AG04450 (cell line): ENCODE measurements at regions not wholly inside any gene's neighbourhood (a gene's known extent, or its start where the extent isn't known, plus 50 kb on each side); places are given as distances from the start of the nearest gene placed in this dataset.

Experiments used
- CTCF ChIA-PET: fragments of 300-600, 350-600 bp; formaldehyde crosslinking; extraction: SDS; loops from one replicate; lab custom pipeline; 2022; ENCODE audit warnings: antibody characterized with exemption, inconsistent platforms; lab: Charles Lee
- POLR2A ChIA-PET: fragments of 350-600 bp; formaldehyde crosslinking; extraction: SDS; loops from one replicate; lab custom pipeline; 2021; ENCODE audit warnings: antibody characterized with exemption, inconsistent platforms; lab: Yijun Ruan, JAX
- DNase-seq: peaks from one replicate; pipeline ENCODE4 v3.0.0-alpha.2; 2011; ENCODE audit warnings: low read depth, low spot score
- H3K27ac ChIP-seq: one replicate; pipeline ENCODE4 v1.5.1; 2012; ENCODE audit warnings: low read depth, low read length, control low read depth
- H3K27me3 ChIP-seq: one replicate; pipeline ENCODE4 v1.6.0; 2012; ENCODE audit warnings: low read length; ENCODE audit not compliant: control insufficient read depth, insufficient read depth
- H3K4me3 ChIP-seq: 2 replicates; pipeline ENCODE4 v1.5.1; 2011; ENCODE audit warnings: mild to moderate bottlenecking, low read depth, low read length, control low read depth
- H3K9me3 ChIP-seq: 2 replicates; pipeline ENCODE4 v1.5.1; 2012; ENCODE audit warnings: low read length; ENCODE audit not compliant: control insufficient read depth, insufficient read depth
- TF ChIP-seq, protein P1 (sequence below): IDR thresholded peaks from 2 replicates; pipeline ENCODE4 v1.5.1; 2011; ENCODE audit warnings: low read depth, low read length, control low read depth, inconsistent platforms

DNA sequence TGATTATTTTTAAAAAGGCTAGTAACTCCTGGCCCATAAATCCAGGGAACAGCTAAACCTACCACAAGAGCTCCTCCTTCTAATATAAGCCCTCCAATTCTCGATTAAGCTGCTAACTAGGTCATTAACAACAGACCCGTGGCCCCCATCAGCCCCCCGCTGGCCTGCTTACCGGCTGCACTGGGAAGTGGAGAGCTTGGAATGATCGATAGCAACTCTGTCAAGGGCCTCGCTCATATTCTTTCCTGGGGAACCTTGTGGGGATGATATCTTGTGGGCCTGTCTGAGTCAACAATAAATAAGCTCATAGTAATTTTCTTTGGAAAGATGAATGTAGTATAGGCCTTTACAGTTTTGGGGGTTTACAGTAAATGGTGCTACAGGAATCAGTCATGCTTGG is 353.5 kb downstream of the TCERG1L start:
- TF ChIP-seq, protein P1, sequence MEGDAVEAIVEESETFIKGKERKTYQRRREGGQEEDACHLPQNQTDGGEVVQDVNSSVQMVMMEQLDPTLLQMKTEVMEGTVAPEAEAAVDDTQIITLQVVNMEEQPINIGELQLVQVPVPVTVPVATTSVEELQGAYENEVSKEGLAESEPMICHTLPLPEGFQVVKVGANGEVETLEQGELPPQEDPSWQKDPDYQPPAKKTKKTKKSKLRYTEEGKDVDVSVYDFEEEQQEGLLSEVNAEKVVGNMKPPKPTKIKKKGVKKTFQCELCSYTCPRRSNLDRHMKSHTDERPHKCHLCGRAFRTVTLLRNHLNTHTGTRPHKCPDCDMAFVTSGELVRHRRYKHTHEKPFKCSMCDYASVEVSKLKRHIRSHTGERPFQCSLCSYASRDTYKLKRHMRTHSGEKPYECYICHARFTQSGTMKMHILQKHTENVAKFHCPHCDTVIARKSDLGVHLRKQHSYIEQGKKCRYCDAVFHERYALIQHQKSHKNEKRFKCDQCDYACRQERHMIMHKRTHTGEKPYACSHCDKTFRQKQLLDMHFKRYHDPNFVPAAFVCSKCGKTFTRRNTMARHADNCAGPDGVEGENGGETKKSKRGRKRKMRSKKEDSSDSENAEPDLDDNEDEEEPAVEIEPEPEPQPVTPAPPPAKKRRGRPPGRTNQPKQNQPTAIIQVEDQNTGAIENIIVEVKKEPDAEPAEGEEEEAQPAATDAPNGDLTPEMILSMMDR: no peak
- ChIA-PET POLR2A (no interaction called here), CTCF (no interaction called here)
- Histone ChIP-seq H3K4me3 (no peak overlapping the region), H3K27ac (no peak overlapping the region), H3K27me3 (no peaks in the 10 kb centered on the region), H3K9me3 (peaks cover 73% of the 10 kb centered on the region)
- DNase-seq: no peak

DNA sequence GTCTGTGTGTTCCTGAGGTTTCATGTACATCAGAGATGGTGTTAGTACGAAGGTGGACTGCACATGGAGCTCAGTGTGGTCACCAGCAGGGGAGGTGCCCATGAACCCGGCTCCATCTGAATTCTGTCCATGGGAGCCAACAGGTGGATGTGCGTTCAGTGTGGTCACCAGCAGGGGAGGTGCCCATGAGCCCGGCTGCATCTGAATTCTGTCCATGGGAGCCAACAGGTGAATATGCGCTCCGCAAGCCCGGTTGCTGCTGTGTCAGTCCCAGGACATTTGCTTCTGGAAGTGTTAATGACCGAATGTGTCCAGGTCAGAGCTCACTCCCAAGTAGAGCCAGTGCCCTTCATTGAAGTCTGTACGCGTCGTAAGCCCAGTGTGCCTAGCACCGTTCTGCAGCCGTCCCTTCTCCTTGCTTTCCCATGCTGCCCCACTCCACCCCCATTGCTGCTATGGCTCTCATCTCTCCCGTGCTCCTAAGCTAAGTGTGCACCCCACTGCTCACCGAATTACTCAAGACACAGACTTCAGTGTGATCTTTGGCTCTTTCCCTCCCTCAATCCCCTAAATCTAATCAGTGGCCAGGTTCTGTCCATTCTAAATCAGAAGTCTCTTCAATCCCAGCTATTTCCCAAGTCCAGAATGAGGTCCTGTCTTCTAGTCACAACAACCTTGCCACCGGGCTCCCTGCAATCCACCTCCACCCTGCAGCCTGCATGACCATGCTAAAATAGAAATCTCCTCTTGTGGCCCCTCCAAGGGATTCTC is 352.4 kb downstream of the TCERG1L start:
- H3K9me3 ChIP-seq: peaks cover 75% of the 10 kb centered on the region
- POLR2A ChIA-PET: no interaction called here
- no peak overlapping the region for H3K27ac ChIP-seq
- no peak for DNase-seq
- H3K27me3 ChIP-seq: no peaks in the 10 kb centered on the region
- CTCF ChIA-PET: no interaction called here
- H3K4me3 ChIP-seq: no peak overlapping the region
- TF ChIP-seq, protein P1: no peak

DNA sequence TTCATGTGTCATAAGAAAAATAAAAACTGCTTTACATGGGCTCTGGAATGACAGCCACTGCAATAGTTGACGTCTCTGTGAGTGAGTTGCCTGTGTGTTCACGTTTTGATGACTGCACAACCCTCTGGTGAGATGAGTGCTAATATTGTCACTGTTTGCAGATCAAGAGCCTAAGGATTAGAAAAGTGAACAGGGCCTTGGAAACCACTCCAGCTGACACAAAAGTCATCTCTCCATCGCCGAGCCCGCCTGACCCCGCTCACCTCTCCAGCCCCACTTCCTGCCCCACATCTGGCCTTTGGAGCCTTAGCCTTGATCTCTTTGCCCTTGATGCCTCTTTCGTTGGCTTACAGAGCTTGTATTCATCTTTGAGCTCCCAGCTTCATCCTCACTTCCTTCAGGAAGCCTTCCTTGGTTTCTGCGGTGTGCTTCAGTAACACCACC is 351.7 kb downstream of the TCERG1L start:
- no peaks in the 10 kb centered on the region for H3K27me3 ChIP-seq
- H3K27ac ChIP-seq: no peak overlapping the region
- no peak for DNase-seq
- CTCF ChIA-PET: no interaction called here
- TF ChIP-seq, protein P1: no peak
- H3K4me3 ChIP-seq: no peak overlapping the region
- peaks cover 76% of the 10 kb centered on the region for H3K9me3 ChIP-seq
- POLR2A ChIA-PET: no interaction called here

DNA sequence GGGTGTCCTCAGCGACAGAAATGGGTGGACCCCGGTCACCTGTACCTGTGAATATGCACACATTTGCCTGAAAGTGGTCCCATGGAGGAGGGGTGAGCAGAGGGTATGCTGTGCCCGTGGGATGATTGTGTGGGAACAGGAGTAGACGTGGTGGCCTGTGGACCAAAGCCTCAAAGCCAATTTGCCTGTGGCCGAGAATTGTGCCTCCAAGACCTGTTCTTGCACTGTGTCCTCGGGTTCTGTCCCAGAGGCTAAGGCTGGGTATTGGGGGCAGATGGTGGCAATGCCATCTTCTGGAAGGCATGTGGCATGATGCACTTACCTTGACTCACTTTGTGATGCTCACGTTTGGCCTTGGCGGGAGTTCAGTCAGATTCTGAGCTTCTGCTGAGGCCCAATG is 351.0 kb downstream of the TCERG1L start:
- Histone ChIP-seq H3K9me3 (peaks cover 77% of the 10 kb centered on the region), H3K27me3 (no peaks in the 10 kb centered on the region), H3K4me3 (no peak overlapping the region), H3K27ac (no peak overlapping the region)
- DNase-seq: no peak
- ChIA-PET POLR2A (no interaction called here), CTCF (no interaction called here)
- TF ChIP-seq, protein P1: no peak

DNA sequence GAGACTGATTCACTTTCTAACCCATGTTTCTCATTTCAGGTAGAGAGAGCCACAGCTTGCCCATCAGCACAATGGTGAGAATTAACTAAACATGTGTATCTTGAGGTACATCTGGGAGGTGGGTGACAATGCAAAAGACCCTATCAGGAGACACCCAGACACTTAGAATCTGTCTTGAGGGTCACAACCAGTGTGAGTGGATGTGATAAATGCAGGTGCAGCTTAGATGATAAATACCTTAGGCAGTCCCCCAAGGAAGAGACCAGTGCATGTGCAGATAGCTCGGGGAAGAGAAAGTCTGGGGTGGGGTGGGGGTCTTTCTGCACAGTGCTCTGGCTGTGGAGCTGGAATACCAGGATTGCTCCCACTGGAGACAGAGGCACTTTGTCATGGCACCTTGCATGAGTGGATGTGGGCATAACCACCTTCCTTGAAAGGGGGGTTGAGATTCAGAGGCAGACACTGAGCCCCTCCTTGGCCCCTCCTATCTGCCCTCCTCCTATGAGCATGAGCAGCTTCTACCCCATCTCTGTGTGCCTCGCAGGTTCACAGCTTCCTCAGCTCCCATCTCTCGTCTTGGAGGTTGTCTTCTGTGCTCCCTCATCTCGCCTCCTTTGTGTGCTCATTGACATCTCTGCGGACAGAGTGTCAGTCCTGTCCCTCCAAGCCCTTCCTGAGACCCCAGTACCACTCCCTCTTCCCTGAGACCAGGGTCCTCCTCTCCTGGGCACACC is 349.8 kb downstream of the TCERG1L start:
- Histone ChIP-seq H3K27ac (no peak overlapping the region), H3K9me3 (peaks cover 77% of the 10 kb centered on the region), H3K4me3 (no peak overlapping the region), H3K27me3 (no peaks in the 10 kb centered on the region)
- ChIA-PET POLR2A (no interaction called here), CTCF (no interaction called here)
- DNase-seq: no peak
- TF ChIP-seq, protein P1: no peak
